ENCODE measurements at regions not wholly inside any gene's neighbourhood (a gene's known extent, or its start where the extent isn't known, plus 50 kb on each side); places are given as distances from the start of the nearest gene placed in this dataset.

- no peaks in the 10 kb centered on the region for H3K27me3 ChIP-seq (ENCODE audit: control insufficient read depth in 2 of 2, insufficient read depth in 2 of 2, low read length in 2 of 2)
- CTCF ChIA-PET, result interaction anchor here (1.0 kb wide), 1 partner anchor 14 kb away, joined by 3 read pairs; no protein-coding TSS in a partner anchor
Measured at GRCh38 chr5:104443706-104444105, 881.1 kb upstream of the NUDT12 start.

More at GRCh38 chr5:104443706-104444105, 881.1 kb upstream of the NUDT12 start:
- dilution Hi-C loops (cut with MboI; ENCODE audit: extremely low pct_ligation_motif_present, low sequenced_read_pairs), result no loop called here
- intact Hi-C loops (cut with micrococcal nuclease), result no loop called here
- no TSS peak for BruUV-seq (replicated peaks)
- TF ChIP-seq CTCF (IDR thresholded peaks at IDR 0.05; ENCODE audit: extremely low read depth in 1 of 2, insufficient read depth in 1 of 2, low read depth in 1 of 2, low read length in 2 of 2) (no peak), JUN (IDR thresholded peaks at IDR 0.05; ENCODE audit: borderline replicate concordance, insufficient read depth, insufficient read length, low read depth) (no peak), GATA2 (IDR thresholded peaks at IDR 0.05; ENCODE audit: insufficient read depth, insufficient read length, low read depth, low read length) (no peak), EZH2 (IDR thresholded peaks at IDR 0.05; ENCODE audit: borderline replicate concordance, low read depth, low read length, severe bottlenecking) (no peak), MYC (IDR thresholded peaks at IDR 0.05; ENCODE audit: low read depth, low read length) (no peak), FOS (IDR thresholded peaks at IDR 0.05; ENCODE audit: borderline replicate concordance, insufficient read depth, low read length) (no peak), POLR2AphosphoS5 (IDR thresholded peaks at IDR 0.05; ENCODE audit: insufficient read depth, low read depth, low read length) (no peak), POLR2A (IDR thresholded peaks at IDR 0.05; ENCODE audit: low read depth, low read length) (no peak), MAX (IDR thresholded peaks at IDR 0.05; ENCODE audit: insufficient read depth, insufficient read length) (no peak)
- FAIRE-seq (no peak), DNase-seq (ENCODE audit: low read depth, low spot score) (no peak)
- no peaks in the 10 kb centered on the region for H4K20me1 ChIP-seq (replicated peaks; ENCODE audit: control insufficient read depth, extremely low read depth, insufficient read depth, low read length)
- no peaks in the 10 kb centered on the region for H3K9me3 ChIP-seq (replicated peaks; ENCODE audit: control insufficient read depth, insufficient read depth, low read length)
- H3K4me2 ChIP-seq (ENCODE audit: insufficient read depth, low read length), result no peak overlapping the region
- H3K9ac ChIP-seq (replicated peaks; ENCODE audit: extremely low read depth, insufficient read depth, low read length), result no peak overlapping the region
- no peak overlapping the region for H3K4me3 ChIP-seq (replicated peaks in 1 of 3; ENCODE audit: insufficient read depth in 1 of 3, low read depth in 1 of 3, low read length in 3 of 3)
- no peaks in the 10 kb centered on the region for H3K79me2 ChIP-seq (ENCODE audit: control insufficient read depth, insufficient read depth, low read length)
- POLR2A ChIA-PET, result no interaction called here
- no peaks in the 10 kb centered on the region for H3K9me1 ChIP-seq (replicated peaks; ENCODE audit: control insufficient read depth, extremely low read depth, insufficient read depth, low read length)
- no peak overlapping the region for H3K27ac ChIP-seq (ENCODE audit: insufficient read depth, low read depth, low read length)
- no peaks in the 10 kb centered on the region for H3K36me3 ChIP-seq (ENCODE audit: control insufficient read depth in 2 of 2, extremely low read depth in 1 of 2, insufficient read depth in 2 of 2, low read length in 2 of 2)
- H2AFZ ChIP-seq (ENCODE audit: low read depth, low read length), result no peak overlapping the region
- no peaks in the 10 kb centered on the region for H3K4me1 ChIP-seq (ENCODE audit: control insufficient read depth, extremely low read depth, insufficient read depth, low read length)

Measured in endothelial cell of umbilical vein (primary cell).